Karpas-422 (cell line): ENCODE measurements at regions not wholly inside any gene's neighbourhood (a gene's known extent, or its start where the extent isn't known, plus 50 kb on each side); places are given as distances from the start of the nearest gene placed in this dataset.

Experiments used
- DNase-seq: peaks from one replicate; pipeline ENCODE4 v3.0.0-alpha.2; 2015
- H2AFZ ChIP-seq: fragments of 200-600 bp; sonication (generic); 2 replicates; pipeline ENCODE4 v1.6.1; 2014; ENCODE audit warnings: antibody characterized with exemption, low read length, mixed read lengths
- H3K27ac ChIP-seq: fragments of 200-600 bp; sonication (generic); 2 replicates; pipeline ENCODE4 v1.5.1; 2014; ENCODE audit warnings: mild to moderate bottlenecking, low read length, moderate library complexity
- H3K27me3 ChIP-seq: fragments of 200-600 bp; sonication (generic); 2 replicates; pipeline ENCODE4 v1.6.1; 2014; ENCODE audit warnings: low read length, mixed read lengths
- H3K36me3 ChIP-seq: fragments of 200-600 bp; sonication (generic); 2 replicates; pipeline ENCODE4 v1.6.1; 2014; ENCODE audit warnings: low read length, mixed read lengths; ENCODE audit not compliant: insufficient read depth
- H3K4me1 ChIP-seq: fragments of 200-600 bp; sonication (generic); 2 replicates; pipeline ENCODE4 v1.6.1; 2014; ENCODE audit warnings: mild to moderate bottlenecking, low read length, mixed read lengths
- H3K4me2 ChIP-seq: fragments of 200-600 bp; sonication (generic); 2 replicates; pipeline ENCODE4 v1.6.1; 2014; ENCODE audit warnings: low read length, low read depth, mild to moderate bottlenecking; ENCODE audit not compliant: poor library complexity, severe bottlenecking
- H3K4me3 ChIP-seq: fragments of 200-600 bp; sonication (generic); 2 replicates; pipeline ENCODE4 v1.5.1; 2014; ENCODE audit warnings: mild to moderate bottlenecking, antibody characterized with exemption, low read length, mixed read lengths
- H3K79me2 ChIP-seq: fragments of 200-600 bp; sonication (generic); 2 replicates; pipeline ENCODE4 v1.6.1; 2014; ENCODE audit warnings: mild to moderate bottlenecking, low read length, mixed read lengths
- H3K9ac ChIP-seq: fragments of 200-600 bp; sonication (generic); 2 replicates; pipeline ENCODE4 v1.6.0; 2014; ENCODE audit warnings: low read length
- H3K9me2 ChIP-seq: fragments of 200-600 bp; sonication (generic), shearing (Covaris generic); replicated peaks from 2 replicates; pipeline ENCODE4 v1.6.0; 2014; ENCODE audit warnings: mild to moderate bottlenecking, low read length, moderate library complexity; ENCODE audit not compliant: insufficient read depth
- H3K9me3 ChIP-seq: fragments of 300-700, 200-600 bp; sonication (generic); 2 replicates; pipeline ENCODE4 v1.6.1; 2014; ENCODE audit warnings: low read length, mixed read lengths
- H4K20me1 ChIP-seq: fragments of 200-600 bp; sonication (generic); 2 replicates; pipeline ENCODE4 v1.6.1; 2014; ENCODE audit warnings: mild to moderate bottlenecking, antibody characterized with exemption, low read length, low read depth; ENCODE audit not compliant: insufficient read depth

DNA sequence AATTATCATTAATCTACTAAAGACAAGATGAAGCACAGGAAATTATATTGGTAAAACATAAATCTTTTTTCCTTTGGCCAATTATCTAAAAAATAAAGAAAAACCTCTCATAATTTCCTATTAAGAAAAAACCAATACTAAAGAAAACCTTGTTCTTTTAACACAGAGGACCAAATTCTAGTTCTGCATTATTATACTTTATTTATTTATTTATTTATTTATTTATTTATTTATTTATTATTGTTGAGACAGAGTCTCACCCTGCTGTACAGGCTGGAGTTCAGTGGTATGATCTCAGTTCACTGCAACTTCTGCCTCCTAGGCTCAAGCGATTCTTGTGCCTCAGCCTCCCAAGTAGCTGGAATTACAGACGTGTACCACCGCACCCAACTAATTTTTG is 377.8 kb upstream of the ADAMTS16 start:
- Histone ChIP-seq H3K36me3 (no peaks in the 10 kb centered on the region; the same call in 1 of the 2 replicates), H3K4me3 (no peak overlapping the region), H2AFZ (no peak overlapping the region), H3K4me2 (no peak overlapping the region), H3K27me3 (no peaks in the 10 kb centered on the region), H3K79me2 (no peaks in the 10 kb centered on the region), H4K20me1 (no peaks in the 10 kb centered on the region), H3K9me2 (no peaks in the 10 kb centered on the region), H3K9ac (no peak overlapping the region), H3K27ac (no peak overlapping the region), H3K4me1 (no peaks in the 10 kb centered on the region), H3K9me3 (peaks cover 39% of the 10 kb centered on the region)
- DNase-seq = no peak

DNA sequence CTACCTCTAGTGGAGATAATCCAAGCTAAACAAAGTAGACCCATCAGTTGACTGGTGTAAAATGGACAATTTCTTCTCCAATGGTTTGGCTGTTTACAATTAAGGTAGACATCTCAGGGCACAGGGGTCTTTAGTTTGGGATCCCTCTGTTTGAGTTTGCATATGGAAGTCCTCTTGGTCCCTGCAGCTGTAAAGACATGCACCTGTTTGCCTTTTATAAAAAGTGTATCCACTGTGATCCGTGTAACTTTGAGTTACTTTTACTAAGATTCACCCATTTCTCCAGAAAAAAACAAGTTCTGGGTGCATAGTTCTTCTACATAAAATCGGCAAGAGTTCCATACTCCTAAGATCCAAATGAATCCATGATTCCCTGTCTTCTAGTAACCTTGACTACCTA is 374.7 kb upstream of the ADAMTS16 start:
- Histone ChIP-seq H3K27ac (no peak overlapping the region), H3K4me2 (no peak overlapping the region), H3K9ac (no peak overlapping the region), H3K9me2 (no peaks in the 10 kb centered on the region), H3K36me3 (no peaks in the 10 kb centered on the region; the same call in 1 of the 2 replicates), H3K4me3 (no peak overlapping the region), H3K79me2 (no peaks in the 10 kb centered on the region), H3K4me1 (no peaks in the 10 kb centered on the region), H4K20me1 (no peaks in the 10 kb centered on the region), H2AFZ (no peak overlapping the region), H3K9me3 (peaks cover 20% of the 10 kb centered on the region), H3K27me3 (no peaks in the 10 kb centered on the region)
- no peak for DNase-seq

DNA sequence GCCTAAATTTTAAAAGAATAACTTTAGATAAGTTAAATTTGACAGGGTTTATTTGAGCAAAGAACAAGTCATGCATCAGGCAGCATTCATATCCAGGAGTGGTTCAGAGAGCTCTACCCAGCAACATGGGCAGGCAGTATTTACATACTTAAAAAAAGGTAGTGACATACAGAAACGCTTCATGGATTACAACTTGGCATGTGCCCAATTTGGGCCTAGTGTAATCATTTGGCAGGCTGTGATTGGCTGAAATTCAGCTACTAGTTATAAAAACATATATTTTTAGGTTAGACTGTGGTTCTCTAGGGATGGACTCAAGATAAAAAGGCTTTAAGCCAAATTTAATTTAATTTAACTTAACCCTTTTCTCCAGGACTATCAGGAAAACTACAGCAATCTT is 374.0 kb upstream of the ADAMTS16 start:
- Histone ChIP-seq H4K20me1 (no peaks in the 10 kb centered on the region), H3K9ac (no peak overlapping the region), H2AFZ (no peak overlapping the region), H3K4me1 (no peaks in the 10 kb centered on the region), H3K4me2 (no peak overlapping the region), H3K79me2 (no peaks in the 10 kb centered on the region), H3K27ac (no peak overlapping the region), H3K9me3 (peaks cover 18% of the 10 kb centered on the region), H3K9me2 (no peaks in the 10 kb centered on the region), H3K4me3 (no peak overlapping the region), H3K27me3 (no peaks in the 10 kb centered on the region), H3K36me3 (no peaks in the 10 kb centered on the region; the same call in 1 of the 2 replicates)
- no peak for DNase-seq

DNA sequence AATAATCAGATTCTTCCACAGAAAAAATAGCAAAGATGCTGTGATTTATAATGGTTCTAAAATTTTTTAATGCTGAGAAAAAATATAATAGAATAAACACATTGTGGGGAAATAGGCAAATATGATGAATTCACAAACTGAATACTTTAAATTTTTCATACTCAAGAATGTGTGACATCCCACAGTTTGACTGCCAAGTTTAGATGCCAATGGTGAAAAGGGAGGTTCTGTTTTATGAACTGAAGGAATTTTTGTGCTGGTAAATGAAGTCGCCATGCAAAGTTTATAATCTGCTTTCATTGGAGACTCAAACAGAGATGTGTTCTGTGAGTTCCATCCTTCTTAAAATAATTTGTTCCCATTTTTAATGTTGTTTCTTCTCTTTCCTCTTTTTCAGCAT is 367.5 kb upstream of the ADAMTS16 start:
- no peaks in the 10 kb centered on the region for H3K9me2 ChIP-seq

DNA sequence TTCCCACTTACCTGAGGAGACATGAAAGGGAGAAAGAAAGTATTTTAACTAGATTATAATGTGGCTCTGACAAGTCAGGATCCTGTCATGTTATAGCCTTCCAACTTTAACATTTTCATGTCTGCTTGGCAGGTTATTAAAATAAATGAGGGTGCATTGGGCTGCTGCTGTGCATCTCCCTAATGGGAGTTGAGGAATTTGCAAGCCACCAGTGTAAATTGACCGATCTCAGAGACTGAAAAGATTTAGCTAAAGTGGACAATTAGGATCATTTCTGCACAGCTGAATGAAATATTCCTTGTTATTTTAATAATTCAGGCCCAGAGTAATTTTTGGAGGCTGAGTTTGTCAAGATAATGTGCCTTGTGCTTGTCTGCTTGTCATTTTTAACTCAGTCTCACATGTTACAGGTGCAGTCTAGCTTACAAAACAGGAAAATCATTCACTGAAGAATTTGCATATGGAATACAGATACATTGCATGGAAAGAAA is 366.3 kb upstream of the ADAMTS16 start:
- Histone ChIP-seq H3K9me3 (peaks cover 22% of the 10 kb centered on the region), H3K9ac (no peak overlapping the region), H3K27me3 (no peaks in the 10 kb centered on the region), H3K27ac (no peak overlapping the region), H2AFZ (no peak overlapping the region), H3K9me2 (no peaks in the 10 kb centered on the region), H3K4me1 (no peaks in the 10 kb centered on the region), H3K36me3 (no peaks in the 10 kb centered on the region), H4K20me1 (no peaks in the 10 kb centered on the region), H3K4me3 (no peak overlapping the region), H3K79me2 (no peaks in the 10 kb centered on the region), H3K4me2 (no peak overlapping the region)
- DNase-seq = no peak

More for the DNA sequence above, 367.5 kb upstream of the ADAMTS16 start:
- Histone ChIP-seq H3K27ac (no peak overlapping the region), H4K20me1 (no peaks in the 10 kb centered on the region), H3K79me2 (no peaks in the 10 kb centered on the region), H3K4me2 (no peak overlapping the region), H3K27me3 (no peaks in the 10 kb centered on the region), H3K4me3 (no peak overlapping the region), H3K36me3 (no peaks in the 10 kb centered on the region), H3K9ac (no peak overlapping the region), H3K4me1 (no peaks in the 10 kb centered on the region), H2AFZ (no peak overlapping the region), H3K9me3 (peaks cover 21% of the 10 kb centered on the region)
- no peak for DNase-seq

DNA sequence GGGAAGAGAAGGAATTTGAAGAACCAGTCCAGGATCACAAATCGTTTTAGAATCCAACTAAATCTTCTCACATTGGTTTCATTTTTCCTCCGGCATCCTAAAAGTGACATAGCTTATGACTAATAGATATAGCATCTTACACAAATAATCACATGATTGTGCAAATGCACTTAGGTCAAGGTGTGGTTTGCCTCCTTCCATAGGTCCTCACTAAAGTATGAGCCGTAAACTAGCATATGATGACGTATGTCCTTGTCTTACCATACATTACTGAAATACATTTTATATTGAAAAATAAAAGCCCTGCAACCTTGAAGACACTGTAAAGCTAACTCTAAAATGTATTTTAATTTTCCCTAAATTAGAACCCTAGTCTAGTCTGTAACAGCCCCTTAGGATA is 362.7 kb upstream of the ADAMTS16 start:
- H3K9me2 ChIP-seq = no peaks in the 10 kb centered on the region
- H3K27ac ChIP-seq = no peak overlapping the region
- no peak for DNase-seq
- H3K4me3 ChIP-seq = no peak overlapping the region
- H3K27me3 ChIP-seq = no peaks in the 10 kb centered on the region
- H4K20me1 ChIP-seq = no peaks in the 10 kb centered on the region
- no peak overlapping the region for H3K9ac ChIP-seq
- no peak overlapping the region for H3K4me2 ChIP-seq
- no peaks in the 10 kb centered on the region for H3K36me3 ChIP-seq
- no peaks in the 10 kb centered on the region for H3K4me1 ChIP-seq
- no peaks in the 10 kb centered on the region for H3K79me2 ChIP-seq
- H3K9me3 ChIP-seq = peaks cover 19% of the 10 kb centered on the region
- H2AFZ ChIP-seq = no peak overlapping the region

DNA sequence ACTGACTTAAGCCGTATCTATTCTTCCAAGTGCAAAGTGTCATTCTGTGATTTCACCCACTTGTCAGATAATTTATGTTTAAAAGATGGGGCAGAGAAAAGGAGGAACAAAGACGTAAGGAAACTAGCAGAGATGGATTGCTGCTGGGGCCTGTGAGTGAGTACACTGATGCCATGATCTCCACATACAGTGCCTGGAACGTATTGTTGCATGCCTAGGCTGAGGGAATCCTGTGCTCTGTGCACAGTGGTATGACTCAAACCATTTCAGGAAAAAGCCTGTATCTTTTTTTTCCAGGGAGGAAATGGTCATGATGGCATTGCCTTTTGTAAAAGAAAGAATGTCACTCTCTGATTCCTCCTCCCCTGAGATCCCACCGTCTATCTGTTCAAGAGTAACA is 359.5 kb upstream of the ADAMTS16 start:
- H3K9me2 ChIP-seq = no peaks in the 10 kb centered on the region
- H3K9ac ChIP-seq = no peak overlapping the region
- H4K20me1 ChIP-seq = no peaks in the 10 kb centered on the region
- no peak for DNase-seq
- no peaks in the 10 kb centered on the region for H3K36me3 ChIP-seq
- H3K27me3 ChIP-seq = no peaks in the 10 kb centered on the region
- no peaks in the 10 kb centered on the region for H3K79me2 ChIP-seq
- H2AFZ ChIP-seq = no peak overlapping the region
- H3K4me2 ChIP-seq = no peak overlapping the region
- H3K4me3 ChIP-seq = no peak overlapping the region
- H3K27ac ChIP-seq = no peak overlapping the region
- peaks cover 16% of the 10 kb centered on the region for H3K9me3 ChIP-seq
- no peaks in the 10 kb centered on the region for H3K4me1 ChIP-seq

DNA sequence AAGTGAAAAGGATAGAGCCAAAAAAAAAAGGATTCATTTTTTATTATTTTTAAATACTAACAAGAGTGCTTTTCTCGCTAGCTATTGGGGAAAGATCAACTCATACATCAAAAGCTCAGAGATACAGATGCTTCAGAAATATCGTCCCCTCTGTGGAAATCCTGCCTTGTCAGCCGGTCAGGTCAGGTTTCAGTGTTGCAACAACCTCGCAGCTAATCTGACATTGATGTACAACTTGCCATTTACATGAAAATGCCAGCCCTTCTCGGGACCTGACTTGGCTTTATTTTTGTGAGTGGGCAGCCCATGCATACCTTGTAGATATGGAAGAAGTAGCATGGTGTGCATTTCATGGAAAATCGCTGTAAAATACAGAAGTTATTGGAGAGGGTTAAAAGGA is 358.8 kb upstream of the ADAMTS16 start:
- Histone ChIP-seq H3K4me1 (no peaks in the 10 kb centered on the region), H3K9ac (no peak overlapping the region), H3K36me3 (no peaks in the 10 kb centered on the region), H2AFZ (no peak overlapping the region), H3K27ac (no peak overlapping the region), H3K9me3 (peaks cover 18% of the 10 kb centered on the region), H3K4me2 (no peak overlapping the region), H3K9me2 (no peaks in the 10 kb centered on the region), H3K27me3 (no peaks in the 10 kb centered on the region), H3K79me2 (no peaks in the 10 kb centered on the region), H4K20me1 (no peaks in the 10 kb centered on the region), H3K4me3 (no peak overlapping the region)
- no peak for DNase-seq

DNA sequence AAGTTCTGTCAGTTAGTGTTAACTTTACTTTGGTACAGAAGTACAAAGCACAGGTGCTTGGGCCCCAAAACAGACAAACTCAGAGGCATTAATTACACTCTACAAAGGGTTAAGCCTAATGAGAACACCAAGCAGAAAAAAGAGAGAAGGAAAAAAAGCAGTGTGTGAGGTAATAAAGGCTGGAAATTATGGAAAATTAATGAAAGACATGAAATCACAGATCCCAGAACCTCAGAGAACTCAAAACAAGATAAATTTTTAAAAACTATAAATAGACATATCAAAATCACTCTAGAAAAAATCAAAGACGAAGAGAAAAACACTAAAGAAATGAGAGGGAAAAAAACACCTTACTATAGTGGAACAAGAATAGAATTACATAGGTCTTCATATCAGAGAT is 354.2 kb upstream of the ADAMTS16 start:
- Histone ChIP-seq H3K4me1 (no peaks in the 10 kb centered on the region), H3K27ac (no peak overlapping the region), H3K4me2 (no peak overlapping the region), H3K9me2 (no peaks in the 10 kb centered on the region), H3K36me3 (no peaks in the 10 kb centered on the region), H3K4me3 (no peak overlapping the region), H3K9me3 (peaks cover 16% of the 10 kb centered on the region), H2AFZ (no peak overlapping the region), H3K9ac (no peak overlapping the region), H3K79me2 (no peaks in the 10 kb centered on the region), H4K20me1 (no peaks in the 10 kb centered on the region), H3K27me3 (no peaks in the 10 kb centered on the region)
- DNase-seq = no peak
